Endodermal cell (in vitro differentiated cells): ENCODE measurements at regions not wholly inside any gene's neighbourhood (a gene's known extent, or its start where the extent isn't known, plus 50 kb on each side); places are given as distances from the start of the nearest gene placed in this dataset.

Experiments
- DNase-seq: peaks from one replicate; pipeline ENCODE4 v3.0.0-alpha.2; 2017
- H3K27ac ChIP-seq: 2 replicates; pipeline ENCODE4 v1.5.1; 2013; ENCODE audit warnings: mild to moderate bottlenecking, low read depth, low read length, moderate library complexity
- H3K27me3 ChIP-seq: 2 replicates; pipeline ENCODE4 v1.6.1; 2013; ENCODE audit warnings: mild to moderate bottlenecking, low read length, moderate library complexity; ENCODE audit not compliant: insufficient read depth, control insufficient read depth, poor library complexity, severe bottlenecking
- H3K36me3 ChIP-seq: 2 replicates; pipeline ENCODE4 v1.7.0; 2013; ENCODE audit warnings: mild to moderate bottlenecking, low read length, moderate library complexity; ENCODE audit not compliant: control insufficient read depth, insufficient read depth
- H3K4me1 ChIP-seq: one replicate; pipeline ENCODE4 v1.7.0; 2013; ENCODE audit warnings: low read length; ENCODE audit not compliant: control insufficient read depth, insufficient read depth
- H3K4me3 ChIP-seq: 2 replicates; pipeline ENCODE4 v1.5.1; 2013; ENCODE audit warnings: mild to moderate bottlenecking, low read length, moderate library complexity
- H3K9ac ChIP-seq: 2 replicates; pipeline ENCODE4 v1.6.1; 2013; ENCODE audit warnings: mild to moderate bottlenecking, low read length, moderate library complexity; ENCODE audit not compliant: poor library complexity, severe bottlenecking; ENCODE audit errors: extremely low read depth
- H3K9me3 ChIP-seq: 2 replicates; pipeline ENCODE4 v1.6.1; 2013; ENCODE audit warnings: mild to moderate bottlenecking, low read length, moderate library complexity; ENCODE audit not compliant: control insufficient read depth
- H3K27ac Mint-ChIP-seq: 2 replicates; pipeline ENCODE4 v1.8.0; 2020; ENCODE audit warnings: mixed read lengths
- H3K27me3 Mint-ChIP-seq: 2 replicates; pipeline ENCODE4 v1.8.0; 2021; ENCODE audit warnings: mild to moderate bottlenecking, mixed read lengths; ENCODE audit not compliant: insufficient read depth
- H3K36me3 Mint-ChIP-seq: 2 replicates; pipeline ENCODE4 v1.8.0; 2020; ENCODE audit warnings: low read depth, mixed read lengths
- H3K4me1 Mint-ChIP-seq: 2 replicates; pipeline ENCODE4 v1.8.0; 2020; ENCODE audit warnings: mixed read lengths
- H3K4me3 Mint-ChIP-seq: 2 replicates; pipeline ENCODE4 v1.8.0; 2020; ENCODE audit warnings: mild to moderate bottlenecking, moderate library complexity, mixed read lengths
- H3K9me3 Mint-ChIP-seq: 2 replicates; pipeline ENCODE4 v1.8.0; 2020; ENCODE audit warnings: mild to moderate bottlenecking, mixed read lengths
- WGBS, 2 experiments: methylation state at CpG; one replicate each; pipeline versions ENCODE4 v1.1.5 to v1.1.7; 2013; ENCODE audit warnings: missing lambda C conversion rate in 2 of 2, mixed read lengths in 1 of 2; ENCODE audit not compliant: insufficient coverage in 1 of 2, insufficient read length in 1 of 2; 5-methylcytosine and 5-hydroxymethylcytosine counted together
- TF ChIP-seq, protein P1 (sequence below): fragments of 200-600 bp; sonication (generic); conservative IDR thresholded peaks from 2 replicates; pipeline ENCODE4 v1.5.0; 2021; ENCODE audit warnings: antibody characterized with exemption, mild to moderate bottlenecking

DNA sequence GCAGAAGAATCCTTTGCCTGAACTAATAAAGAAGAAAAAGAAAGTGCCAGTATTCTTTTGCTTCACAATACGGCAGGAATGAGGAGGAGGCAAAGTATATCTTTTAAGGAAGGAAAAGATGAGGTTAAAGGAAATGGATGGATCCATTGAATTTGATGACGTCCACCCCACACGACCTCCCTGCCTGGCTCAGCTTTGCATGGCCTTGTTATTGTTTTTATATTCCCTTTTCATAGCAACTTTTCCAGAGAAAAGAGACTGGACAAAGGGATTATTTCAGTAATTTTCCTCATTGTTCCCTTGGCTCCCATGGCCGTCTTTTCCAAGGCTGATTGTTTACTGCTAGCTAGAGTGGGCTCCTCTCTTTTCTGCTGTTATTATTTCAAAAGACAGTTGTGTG is 123.2 kb upstream of the SEL1L start:
- no peak overlapping the region for H3K27ac ChIP-seq
- TF ChIP-seq, protein P1, sequence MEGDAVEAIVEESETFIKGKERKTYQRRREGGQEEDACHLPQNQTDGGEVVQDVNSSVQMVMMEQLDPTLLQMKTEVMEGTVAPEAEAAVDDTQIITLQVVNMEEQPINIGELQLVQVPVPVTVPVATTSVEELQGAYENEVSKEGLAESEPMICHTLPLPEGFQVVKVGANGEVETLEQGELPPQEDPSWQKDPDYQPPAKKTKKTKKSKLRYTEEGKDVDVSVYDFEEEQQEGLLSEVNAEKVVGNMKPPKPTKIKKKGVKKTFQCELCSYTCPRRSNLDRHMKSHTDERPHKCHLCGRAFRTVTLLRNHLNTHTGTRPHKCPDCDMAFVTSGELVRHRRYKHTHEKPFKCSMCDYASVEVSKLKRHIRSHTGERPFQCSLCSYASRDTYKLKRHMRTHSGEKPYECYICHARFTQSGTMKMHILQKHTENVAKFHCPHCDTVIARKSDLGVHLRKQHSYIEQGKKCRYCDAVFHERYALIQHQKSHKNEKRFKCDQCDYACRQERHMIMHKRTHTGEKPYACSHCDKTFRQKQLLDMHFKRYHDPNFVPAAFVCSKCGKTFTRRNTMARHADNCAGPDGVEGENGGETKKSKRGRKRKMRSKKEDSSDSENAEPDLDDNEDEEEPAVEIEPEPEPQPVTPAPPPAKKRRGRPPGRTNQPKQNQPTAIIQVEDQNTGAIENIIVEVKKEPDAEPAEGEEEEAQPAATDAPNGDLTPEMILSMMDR = no peak
- Mint-ChIP-seq H3K4me1 (peaks cover 12% of the 10 kb centered on the region), H3K9me3 (peaks cover 4% of the 10 kb centered on the region), H3K4me3 (no peak overlapping the region), H3K27me3 (no peaks in the 10 kb centered on the region), H3K36me3 (no peaks in the 10 kb centered on the region), H3K27ac (no peak overlapping the region)
- no peaks in the 10 kb centered on the region for H3K36me3 ChIP-seq
- no peak overlapping the region for H3K9ac ChIP-seq
- 85% methylated on average over 4 of the region's 4 CpGs; no CpG with 5 or more reads in 1 of the 2 experiments for WGBS, 2 experiments
- no peak for DNase-seq
- no peaks in the 10 kb centered on the region for H3K27me3 ChIP-seq
- H3K4me3 ChIP-seq = no peak overlapping the region
- H3K9me3 ChIP-seq = peaks cover 9% of the 10 kb centered on the region
- H3K4me1 ChIP-seq = no peaks in the 10 kb centered on the region

DNA sequence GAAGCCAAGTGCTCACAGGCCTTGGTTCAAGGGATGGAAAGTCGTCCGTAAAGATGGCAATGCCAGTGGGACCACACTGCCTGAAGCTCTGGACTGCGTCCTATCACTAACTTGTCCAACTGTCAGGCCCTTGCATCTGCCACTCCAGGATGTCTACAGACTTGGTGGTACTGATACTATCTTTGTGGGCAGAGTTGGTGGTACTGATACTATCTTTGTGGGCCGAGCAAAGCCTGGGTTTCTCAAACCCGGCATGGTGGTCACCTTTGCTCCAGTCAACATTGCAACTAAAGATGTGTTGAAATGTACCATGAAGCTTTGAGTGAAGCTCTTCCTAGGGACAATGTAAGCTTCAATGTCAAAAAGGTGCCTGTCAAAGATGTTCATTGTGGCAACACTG is 128.4 kb upstream of the SEL1L start:
- H3K4me1 Mint-ChIP-seq = peaks cover 10% of the 10 kb centered on the region
- Histone ChIP-seq H3K4me1 (no peaks in the 10 kb centered on the region), H3K27ac (no peak overlapping the region), H3K36me3 (no peaks in the 10 kb centered on the region), H3K27me3 (no peaks in the 10 kb centered on the region), H3K9ac (no peak overlapping the region), H3K9me3 (no peaks in the 10 kb centered on the region), H3K4me3 (no peak overlapping the region)
- DNase-seq = no peak
- H3K27me3 Mint-ChIP-seq = no peaks in the 10 kb centered on the region
- WGBS, 2 experiments = 82 to 84% methylated on average over 4 to 5 of the region's 5 CpGs
- H3K27ac Mint-ChIP-seq = no peak overlapping the region
- peaks cover 2% of the 10 kb centered on the region for H3K9me3 Mint-ChIP-seq
- H3K4me3 Mint-ChIP-seq = no peak overlapping the region
- TF ChIP-seq, protein P1 = no peak
- H3K36me3 Mint-ChIP-seq = no peaks in the 10 kb centered on the region

DNA sequence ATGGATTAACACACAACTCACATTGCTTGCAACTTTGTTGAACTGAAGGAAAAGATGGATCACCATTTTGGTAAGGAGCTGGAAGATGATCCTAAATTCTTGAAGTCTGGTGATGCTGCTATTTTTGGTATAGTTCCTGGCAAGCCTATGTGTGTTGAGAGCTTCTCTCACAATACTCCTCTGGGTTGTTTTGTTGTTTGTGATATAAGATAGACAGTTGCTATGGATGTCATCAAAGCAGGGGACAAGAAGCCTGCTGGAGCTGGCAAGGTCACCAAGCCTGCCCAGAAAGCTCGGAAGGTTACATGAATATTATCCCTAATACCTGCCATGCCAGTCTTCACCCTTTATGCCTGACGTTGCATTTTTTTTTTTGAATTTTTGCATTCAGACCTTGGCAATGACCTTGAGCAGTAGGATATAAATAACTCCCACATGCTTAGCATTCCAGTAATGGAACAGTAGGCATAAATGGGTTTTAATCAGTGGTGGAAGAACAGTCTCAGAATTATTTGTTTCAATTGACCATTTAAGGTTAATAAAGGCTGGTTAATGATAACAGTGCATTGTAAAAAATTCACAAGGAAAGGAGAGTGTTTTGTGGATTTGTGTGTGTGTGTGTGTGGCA is 129.0 kb upstream of the SEL1L start:
- Histone ChIP-seq H3K36me3 (no peaks in the 10 kb centered on the region), H3K27me3 (no peaks in the 10 kb centered on the region), H3K4me1 (no peaks in the 10 kb centered on the region), H3K9me3 (no peaks in the 10 kb centered on the region), H3K9ac (no peak overlapping the region), H3K4me3 (no peak overlapping the region), H3K27ac (no peak overlapping the region)
- H3K36me3 Mint-ChIP-seq = peaks cover 1% of the 10 kb centered on the region
- H3K9me3 Mint-ChIP-seq = peaks cover 8% of the 10 kb centered on the region
- H3K4me1 Mint-ChIP-seq = peaks cover 5% of the 10 kb centered on the region
- H3K27ac Mint-ChIP-seq = no peak overlapping the region
- no peak overlapping the region for H3K4me3 Mint-ChIP-seq
- DNase-seq = no peak
- WGBS, 2 experiments = 71 to 95% methylated on average over 1 to 2 of the region's 2 CpGs
- no peaks in the 10 kb centered on the region for H3K27me3 Mint-ChIP-seq
- TF ChIP-seq, protein P1 = no peak
